HCT116 (cell line): ENCODE measurements at regions not wholly inside any gene's neighbourhood (a gene's known extent, or its start where the extent isn't known, plus 50 kb on each side); places are given as distances from the start of the nearest gene placed in this dataset.

Source experiments
- ATAC-seq: fragments of 200-7000 bp; cut with Tn5 transposase; 2 replicates; pipeline ENCODE4 v1.9.1; 2020; ENCODE audit warnings: mild to moderate bottlenecking, moderate library complexity
- BruUV-seq: library from RNA; stranded (reverse); fragments of 400-500 nt; replicated peaks from 2 replicates; lab custom pipeline; 2021; lab: Mats Ljungman, UMichigan
- CTCF ChIA-PET: fragments of 300-600 bp; sonication (Branson Sonifier 250); formaldehyde crosslinking; loops from one replicate; lab custom pipeline; 2021; ENCODE audit warnings: antibody characterized with exemption; lab: Charles Lee
- POLR2A ChIA-PET: fragments of 300-600, 350-600 bp; sonication (Branson Sonifier 250); formaldehyde crosslinking; loops from one replicate; lab custom pipeline; 2021; ENCODE audit warnings: antibody characterized with exemption; lab: Charles Lee
- RAD21 ChIA-PET, 2 experiments: fragments of 300-600 bp; sonication (Branson Sonifier 250); formaldehyde crosslinking; loops; one replicate each; lab custom pipeline; 2023; ENCODE audit warnings: low total read pairs in 2 of 2; ENCODE audit not compliant: uncharacterized antibody in 2 of 2, unreplicated experiment in 2 of 2, low non-redundant PET in 1 of 2; lab: Charles Lee
- DNase-seq: peaks from one replicate; pipeline ENCODE4 v3.0.0-alpha.2; 2010; ENCODE audit warnings: low read depth, low spot score
- H2AFZ ChIP-seq: fragments of 200-600 bp; shearing (Covaris generic), sonication (generic); 2 replicates; pipeline ENCODE4 v1.6.1; 2017; ENCODE audit warnings: low read depth, mixed run types, mixed read lengths, antibody characterized with exemption, low read length; ENCODE audit not compliant: poor library complexity, severe bottlenecking
- H3K27ac ChIP-seq: 2 replicates; pipeline ENCODE4 v1.5.1; 2012; ENCODE audit warnings: low read depth, low read length
- H3K27me3 ChIP-seq: fragments of 200-600 bp; sonication (generic); 2 replicates; pipeline ENCODE4 v1.6.1; 2016; ENCODE audit warnings: mixed run types, low read length, mixed read lengths; ENCODE audit not compliant: insufficient read depth
- H3K36me3 ChIP-seq, 2 experiments: fragments of 200-500 bp in 1 of 2; fragments of 200-600 bp in 1 of 2; sonication (Bioruptor generic) in 1 of 2; sonication (generic) in 1 of 2; 2 replicates each; pipeline versions ENCODE4 v1.5.1 to v1.6.1; 2014 to 2016; ENCODE audit warnings: low read length in 2 of 2, inconsistent platforms in 1 of 2, mixed read lengths in 1 of 2, mixed run types in 1 of 2; ENCODE audit not compliant: insufficient read depth in 2 of 2, control insufficient read depth in 1 of 2
- H3K4me1 ChIP-seq, 2 experiments: fragments of 200-600 bp in 1 of 2; sonication (generic) in 1 of 2; 2 replicates each; pipeline versions ENCODE4 v1.5.1 to v1.6.1; 2012 to 2017; ENCODE audit warnings: low read length in 2 of 2, inconsistent platforms in 1 of 2, mild to moderate bottlenecking in 1 of 2, mixed read lengths in 1 of 2, mixed run types in 1 of 2, moderate library complexity in 1 of 2; ENCODE audit not compliant: insufficient read depth in 2 of 2, control insufficient read depth in 1 of 2
- H3K4me2 ChIP-seq: fragments of 200-600 bp; sonication (generic); 2 replicates; pipeline ENCODE4 v1.6.1; 2017; ENCODE audit warnings: mixed run types, low read length, mixed read lengths
- H3K4me3 ChIP-seq, 2 experiments: fragments of 200-600 bp in 1 of 2; sonication (generic) in 1 of 2; replicated peaks in 1 of 2; 2 replicates each; pipeline ENCODE4 v1.5.1; 2011 to 2016; ENCODE audit warnings: low read length in 2 of 2, control low read depth in 1 of 2, low read depth in 1 of 2, mild to moderate bottlenecking in 1 of 2, mixed read lengths in 1 of 2, mixed run types in 1 of 2
- H3K79me2 ChIP-seq: fragments of 200-600 bp; sonication (generic); 2 replicates; pipeline ENCODE4 v1.6.1; 2017; ENCODE audit warnings: mild to moderate bottlenecking, mixed run types, low read length, moderate library complexity, mixed read lengths; ENCODE audit not compliant: insufficient read depth
- H3K9ac ChIP-seq: fragments of 200-600 bp; sonication (generic); 2 replicates; pipeline ENCODE4 v1.6.1; 2016; ENCODE audit warnings: low read length, mixed read lengths
- H3K9me2 ChIP-seq: fragments of 200-600 bp; sonication (generic), shearing (Covaris generic); 2 replicates; pipeline ENCODE4 v1.6.1; 2017; ENCODE audit warnings: mixed run types, mild to moderate bottlenecking, moderate library complexity; ENCODE audit not compliant: insufficient read depth
- H3K9me3 ChIP-seq, 2 experiments: fragments of 200-500 bp in 1 of 2; fragments of 200-600 bp in 1 of 2; sonication (Bioruptor generic) in 1 of 2; sonication (generic) in 1 of 2; 2 replicates each; pipeline ENCODE4 v1.6.1; 2014 to 2017; ENCODE audit warnings: low read length in 2 of 2, mixed read lengths in 2 of 2, inconsistent platforms in 1 of 2, low read depth in 1 of 2, mild to moderate bottlenecking in 1 of 2, mixed run types in 1 of 2, moderate library complexity in 1 of 2; ENCODE audit not compliant: control insufficient read depth in 1 of 2, insufficient read depth in 1 of 2
- H4K20me1 ChIP-seq: fragments of 200-600 bp; sonication (generic), shearing (Covaris generic); 2 replicates; pipeline ENCODE4 v1.6.1; 2017; ENCODE audit warnings: mixed run types, mild to moderate bottlenecking, moderate library complexity; ENCODE audit not compliant: insufficient read depth
- ATF3 ChIP-seq: IDR thresholded peaks from 2 replicates; pipeline ENCODE4 v1.6.1; 2012
- CBX3 ChIP-seq: IDR thresholded peaks from 2 replicates; pipeline ENCODE4 v1.6.1; 2012; ENCODE audit warnings: low read depth
- CEBPB ChIP-seq: IDR thresholded peaks from 2 replicates; pipeline ENCODE4 v1.6.1; 2012; ENCODE audit warnings: low read depth
- EGR1 ChIP-seq: IDR thresholded peaks from 2 replicates; pipeline ENCODE4 v1.6.1; 2012; ENCODE audit warnings: low read depth
- ELF1 ChIP-seq: IDR thresholded peaks from 2 replicates; pipeline ENCODE4 v1.6.1; 2012; ENCODE audit warnings: low read depth, borderline replicate concordance
- EZH2 ChIP-seq: fragments of 200-600 bp; sonication (generic); IDR thresholded peaks from 2 replicates; pipeline ENCODE4 v1.6.1; 2017; ENCODE audit warnings: antibody characterized with exemption, mixed run types
- EZH2phosphoT487 ChIP-seq: fragments of 200-600 bp; IDR thresholded peaks from 2 replicates; pipeline ENCODE4 v1.6.1; 2018; ENCODE audit warnings: antibody characterized with exemption, borderline replicate concordance
- JUND ChIP-seq: IDR thresholded peaks from 2 replicates; pipeline ENCODE4 v1.6.1; 2012
- MAX ChIP-seq: IDR thresholded peaks from 2 replicates; pipeline ENCODE4 v1.6.1; 2012
- POLR2AphosphoS5 ChIP-seq: IDR thresholded peaks from 2 replicates; pipeline ENCODE4 v1.6.1; 2011; ENCODE audit warnings: mild to moderate bottlenecking, low read depth, low read length, moderate library complexity
- RAD21 ChIP-seq: IDR thresholded peaks from 2 replicates; pipeline ENCODE4 v1.6.1; 2012; ENCODE audit warnings: low read depth, mild to moderate bottlenecking
- REST ChIP-seq: IDR thresholded peaks from 2 replicates; pipeline ENCODE4 v1.6.1; 2012; ENCODE audit warnings: low read depth
- SIN3A ChIP-seq: IDR thresholded peaks from 2 replicates; pipeline ENCODE4 v1.6.1; 2012; ENCODE audit warnings: low read depth
- SP1 ChIP-seq: IDR thresholded peaks from 2 replicates; pipeline ENCODE4 v1.6.1; 2012; ENCODE audit warnings: low read depth
- SRF ChIP-seq: IDR thresholded peaks from 2 replicates; pipeline ENCODE4 v1.6.1; 2012; ENCODE audit warnings: low read depth
- TCF7L2 ChIP-seq: IDR thresholded peaks from 2 replicates; pipeline ENCODE4 v1.7.0; 2011; ENCODE audit warnings: borderline replicate concordance, inconsistent platforms; ENCODE audit not compliant: insufficient read depth, insufficient read length; ENCODE audit errors: extremely low read depth
- YY1 ChIP-seq: IDR thresholded peaks from 2 replicates; pipeline ENCODE4 v1.6.1; 2011; ENCODE audit warnings: low read length, low read depth, moderate library complexity, mild to moderate bottlenecking; ENCODE audit not compliant: insufficient replicate concordance; ENCODE audit errors: extremely low read depth
- ZBTB33 ChIP-seq: IDR thresholded peaks from 2 replicates; pipeline ENCODE4 v1.6.1; 2011; ENCODE audit warnings: mild to moderate bottlenecking, low read length, moderate library complexity; ENCODE audit not compliant: insufficient replicate concordance; ENCODE audit errors: extremely low read depth
- intact Hi-C: fragments of 100-400 bp; cut with micrococcal nuclease; formaldehyde crosslinking; loops from 2 replicates; pipeline ENCODE4 v1.10.0; 2022

GRCh38 chr5:52504584-52505240 lies 283.0 kb upstream of the ITGA1 start:
- no TSS peak for BruUV-seq
- Histone ChIP-seq H3K9me2 (no peaks in the 10 kb centered on the region), H3K9me3 (no peaks in the 10 kb centered on the region), H3K4me1 (no peaks in the 10 kb centered on the region), H4K20me1 (no peaks in the 10 kb centered on the region; the same call in 1 of the 2 replicates), H3K79me2 (no peaks in the 10 kb centered on the region), H2AFZ (no peak overlapping the region), H3K27ac (no peak overlapping the region), H3K4me3 (no peak overlapping the region), H3K27me3 (no peaks in the 10 kb centered on the region), H3K9ac (no peak overlapping the region), H3K4me2 (no peak overlapping the region), H3K36me3 (no peaks in the 10 kb centered on the region)
- TF ChIP-seq ATF3 (no peak), ELF1 (no peak), EGR1 (no peak), SIN3A (no peak), EZH2phosphoT487 (no peak), ZBTB33 (no peak), SRF (no peak), JUND (no peak), SP1 (no peak), TCF7L2 (no peak), CEBPB (no peak), MAX (no peak), CBX3 (no peak), POLR2AphosphoS5 (no peak), REST (no peak), RAD21 (no peak), EZH2 (no peak), YY1 (no peak)
- RAD21 ChIA-PET: no interaction called here
- no peak for DNase-seq
- POLR2A ChIA-PET: no interaction called here
- no peak for ATAC-seq
- intact Hi-C loops: no loop called here
- CTCF ChIA-PET: no interaction called here
